Progenitor cell of endocrine pancreas (in vitro differentiated cells): ENCODE measurements at regions not wholly inside any gene's neighbourhood (a gene's known extent, or its start where the extent isn't known, plus 50 kb on each side); places are given as distances from the start of the nearest gene placed in this dataset.
"Not testable (repeated sequence)": the region's sequence is repeated elsewhere in the genome, so short reads cannot be mapped to it uniquely, and the experiment has no call there.

Experiments used
- DNase-seq: peaks from one replicate; pipeline ENCODE4 v3.0.0; 2021; ENCODE audit warnings: low spot score; ENCODE audit not compliant: unreplicated experiment
- H3K27ac Mint-ChIP-seq: 2 replicates; pipeline ENCODE4 v1.8.0; 2021; ENCODE audit warnings: mild to moderate bottlenecking, moderate library complexity, mixed read lengths
- H3K27me3 Mint-ChIP-seq: 2 replicates; pipeline ENCODE4 v1.8.0; 2021; ENCODE audit warnings: mixed read lengths
- H3K36me3 Mint-ChIP-seq: 2 replicates; pipeline ENCODE4 v1.8.0; 2022; ENCODE audit warnings: mixed read lengths; ENCODE audit not compliant: insufficient read depth
- H3K4me1 Mint-ChIP-seq: 2 replicates; pipeline ENCODE4 v1.8.0; 2021; ENCODE audit warnings: low read depth, mixed read lengths
- H3K4me3 Mint-ChIP-seq: 2 replicates; pipeline ENCODE4 v1.8.0; 2021; ENCODE audit warnings: low read depth, mild to moderate bottlenecking, moderate library complexity, mixed read lengths
- H3K9me3 Mint-ChIP-seq: 2 replicates; pipeline ENCODE4 v1.8.0; 2021; ENCODE audit warnings: low read depth, mixed read lengths
- TF ChIP-seq, protein P1 (sequence below): fragments of 200-600 bp; sonication (generic); IDR thresholded peaks from one replicate; pipeline ENCODE4 v1.5.0; 2021; ENCODE audit warnings: antibody characterized with exemption, mild to moderate bottlenecking; ENCODE audit not compliant: unreplicated experiment

DNA sequence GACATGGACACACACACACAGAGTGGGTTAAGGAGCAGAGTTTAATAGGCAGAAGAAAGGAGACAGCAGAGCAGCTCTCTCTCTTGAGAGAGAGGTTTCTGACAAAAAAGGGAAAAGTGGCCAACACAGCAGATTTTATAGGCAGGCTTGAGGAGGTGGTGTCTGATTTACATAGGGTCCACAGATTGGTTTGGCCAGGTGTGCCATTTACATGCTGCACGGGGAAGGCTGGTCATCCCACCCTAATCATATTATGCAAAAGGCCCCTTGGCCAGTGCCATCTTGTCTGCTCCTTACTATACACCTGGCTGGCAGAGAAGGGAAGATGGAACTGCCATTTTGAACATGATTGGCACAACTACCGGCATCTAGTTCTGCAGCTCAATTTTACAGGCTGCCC is 240.8 kb downstream of the NPR3 start:
- H3K27ac Mint-ChIP-seq = no peak overlapping the region
- no peaks in the 10 kb centered on the region for H3K36me3 Mint-ChIP-seq

DNA sequence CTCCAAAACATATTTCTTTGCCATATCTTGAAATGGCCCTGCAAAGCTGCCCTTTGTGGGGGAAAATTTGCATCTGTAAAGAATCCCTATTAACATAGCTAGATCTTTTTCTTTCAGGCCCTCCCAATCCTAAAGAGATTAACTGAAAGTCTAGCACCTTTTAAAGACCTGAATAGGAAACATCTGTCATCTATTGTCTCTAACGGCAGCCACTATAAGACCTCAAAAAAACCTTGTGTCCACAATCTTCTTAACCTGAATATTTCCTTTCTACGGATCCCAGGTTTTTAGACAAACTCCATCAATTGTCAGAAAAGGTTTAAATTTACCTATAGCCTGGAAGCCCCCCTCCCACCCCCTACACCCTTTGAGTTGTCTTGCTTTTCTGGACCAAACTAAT is 241.3 kb downstream of the NPR3 start:
- not testable (repeated sequence) for H3K9me3 Mint-ChIP-seq, H3K4me3 Mint-ChIP-seq, H3K27ac Mint-ChIP-seq

More for the DNA sequence above, 240.8 kb downstream of the NPR3 start:
- no peak for DNase-seq
- Mint-ChIP-seq H3K4me1 (no peaks in the 10 kb centered on the region), H3K9me3 (peaks cover 3% of the 10 kb centered on the region), H3K27me3 (no peaks in the 10 kb centered on the region), H3K4me3 (no peak overlapping the region)
- TF ChIP-seq, protein P1, sequence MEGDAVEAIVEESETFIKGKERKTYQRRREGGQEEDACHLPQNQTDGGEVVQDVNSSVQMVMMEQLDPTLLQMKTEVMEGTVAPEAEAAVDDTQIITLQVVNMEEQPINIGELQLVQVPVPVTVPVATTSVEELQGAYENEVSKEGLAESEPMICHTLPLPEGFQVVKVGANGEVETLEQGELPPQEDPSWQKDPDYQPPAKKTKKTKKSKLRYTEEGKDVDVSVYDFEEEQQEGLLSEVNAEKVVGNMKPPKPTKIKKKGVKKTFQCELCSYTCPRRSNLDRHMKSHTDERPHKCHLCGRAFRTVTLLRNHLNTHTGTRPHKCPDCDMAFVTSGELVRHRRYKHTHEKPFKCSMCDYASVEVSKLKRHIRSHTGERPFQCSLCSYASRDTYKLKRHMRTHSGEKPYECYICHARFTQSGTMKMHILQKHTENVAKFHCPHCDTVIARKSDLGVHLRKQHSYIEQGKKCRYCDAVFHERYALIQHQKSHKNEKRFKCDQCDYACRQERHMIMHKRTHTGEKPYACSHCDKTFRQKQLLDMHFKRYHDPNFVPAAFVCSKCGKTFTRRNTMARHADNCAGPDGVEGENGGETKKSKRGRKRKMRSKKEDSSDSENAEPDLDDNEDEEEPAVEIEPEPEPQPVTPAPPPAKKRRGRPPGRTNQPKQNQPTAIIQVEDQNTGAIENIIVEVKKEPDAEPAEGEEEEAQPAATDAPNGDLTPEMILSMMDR = no peak

DNA sequence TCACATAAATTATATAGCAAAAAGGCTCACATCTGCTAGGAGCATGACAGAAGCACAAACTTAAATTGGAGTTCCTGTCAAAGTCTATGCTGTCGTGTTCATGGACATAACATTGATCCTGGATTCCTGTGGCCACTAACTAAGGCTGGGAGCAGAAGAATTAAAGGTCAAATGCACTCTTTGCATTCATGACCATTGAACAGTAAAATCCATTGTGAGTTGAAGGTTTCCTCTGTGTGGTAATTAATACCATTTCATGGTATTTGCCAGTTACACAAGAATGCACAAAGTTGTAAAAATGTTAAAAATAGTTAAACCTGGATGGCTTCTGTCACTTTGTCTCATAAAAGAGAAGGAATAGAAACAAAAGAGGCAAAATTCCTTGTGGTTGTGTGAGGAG is 242.6 kb downstream of the NPR3 start:
- Mint-ChIP-seq H3K9me3 (peaks cover 6% of the 10 kb centered on the region), H3K36me3 (no peaks in the 10 kb centered on the region), H3K4me3 (no peak overlapping the region), H3K27me3 (no peaks in the 10 kb centered on the region), H3K4me1 (no peaks in the 10 kb centered on the region), H3K27ac (no peak overlapping the region)
- TF ChIP-seq, protein P1 = no peak
- DNase-seq = no peak

More for the DNA sequence above, 241.3 kb downstream of the NPR3 start:
- not testable (repeated sequence) for H3K36me3 Mint-ChIP-seq, H3K4me1 Mint-ChIP-seq, H3K27me3 Mint-ChIP-seq, DNase-seq

DNA sequence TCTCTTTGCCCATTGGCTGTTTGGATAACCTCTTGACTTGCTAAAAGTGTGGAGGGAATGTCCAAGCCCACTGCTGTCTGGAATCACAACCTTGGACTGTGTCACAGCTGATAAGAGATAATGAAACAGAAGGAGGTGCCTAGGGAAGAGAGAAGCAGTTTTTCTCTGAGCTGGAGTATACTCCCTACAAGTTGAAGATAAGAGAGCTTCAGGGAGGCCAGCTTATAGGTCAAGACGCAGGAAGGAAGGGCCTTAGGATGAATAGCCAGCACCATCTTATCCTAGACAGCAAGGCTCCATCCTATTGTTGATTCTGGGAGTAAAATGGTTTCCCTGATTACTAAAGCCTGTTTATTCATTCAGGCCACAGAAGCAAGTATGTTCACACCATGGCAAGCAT is 244.7 kb downstream of the NPR3 start:
- H3K4me3 Mint-ChIP-seq = no peak overlapping the region
- H3K36me3 Mint-ChIP-seq = no peaks in the 10 kb centered on the region
- H3K4me1 Mint-ChIP-seq = no peaks in the 10 kb centered on the region
- TF ChIP-seq, protein P1 = no peak
- DNase-seq = no peak
- H3K9me3 Mint-ChIP-seq = peaks cover 6% of the 10 kb centered on the region
- no peak overlapping the region for H3K27ac Mint-ChIP-seq
- no peaks in the 10 kb centered on the region for H3K27me3 Mint-ChIP-seq

DNA sequence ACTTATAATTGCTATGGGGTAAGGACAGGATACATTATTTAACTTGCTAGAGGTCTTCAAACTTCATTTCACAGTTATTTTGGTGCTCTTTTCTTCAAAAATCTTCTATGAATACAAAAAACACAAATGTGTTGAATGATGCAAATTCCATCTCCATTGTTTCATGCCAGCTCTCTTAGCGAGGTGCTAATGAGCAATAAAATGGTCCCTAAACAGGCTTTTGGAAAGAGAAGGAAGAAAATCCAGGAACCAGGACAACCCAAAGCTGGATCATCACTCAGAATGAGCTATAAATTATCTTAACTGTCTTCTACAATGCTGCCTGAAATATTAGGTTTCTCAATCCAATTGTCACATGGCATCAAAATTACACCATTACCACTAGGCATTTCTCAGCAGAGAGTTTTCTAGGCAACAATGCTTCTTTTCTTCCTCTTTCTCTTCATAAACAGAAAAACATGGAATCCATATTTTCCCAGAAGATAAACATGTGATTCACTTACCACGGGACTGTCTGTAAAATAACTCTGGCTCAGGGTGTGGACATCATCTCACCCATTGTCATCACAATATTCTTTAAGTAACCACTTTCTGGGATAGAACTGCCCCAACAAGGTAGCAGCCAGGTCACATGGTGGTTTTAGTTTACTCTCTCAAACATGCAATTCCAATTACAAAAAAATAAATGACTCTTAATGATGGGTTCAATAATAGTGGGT is 249.4 kb downstream of the NPR3 start:
- Mint-ChIP-seq H3K9me3 (peaks cover 3% of the 10 kb centered on the region), H3K27me3 (no peaks in the 10 kb centered on the region), H3K4me1 (no peaks in the 10 kb centered on the region), H3K4me3 (no peak overlapping the region), H3K36me3 (no peaks in the 10 kb centered on the region), H3K27ac (no peak overlapping the region)
- no peak for DNase-seq
- TF ChIP-seq, protein P1 = no peak

DNA sequence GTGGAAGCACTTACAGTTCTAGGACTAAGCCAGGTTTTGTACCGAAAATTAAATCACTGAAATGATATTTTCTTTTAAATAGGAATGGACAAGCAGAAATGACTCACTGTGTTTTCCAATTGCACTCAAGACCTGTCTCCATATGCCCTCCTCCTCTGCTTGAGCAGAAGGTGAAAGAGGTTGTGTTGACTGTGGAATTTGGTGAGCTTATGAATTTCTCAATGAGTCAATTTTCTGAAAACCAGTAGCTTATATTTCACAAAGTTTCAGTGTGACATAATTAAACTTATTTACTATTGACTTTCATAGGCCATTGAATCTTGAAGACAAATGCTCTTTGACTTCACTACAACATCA is 249.9 kb downstream of the NPR3 start:
- no peak overlapping the region for H3K4me3 Mint-ChIP-seq
- peaks cover 3% of the 10 kb centered on the region for H3K9me3 Mint-ChIP-seq
- TF ChIP-seq, protein P1 = no peak
- H3K36me3 Mint-ChIP-seq = no peaks in the 10 kb centered on the region
- DNase-seq = no peak
- H3K4me1 Mint-ChIP-seq = no peaks in the 10 kb centered on the region
- no peaks in the 10 kb centered on the region for H3K27me3 Mint-ChIP-seq
- no peak overlapping the region for H3K27ac Mint-ChIP-seq
